ENCODE measurements at regions not wholly inside any gene's neighbourhood (a gene's known extent, or its start where the extent isn't known, plus 50 kb on each side); places are given as distances from the start of the nearest gene placed in this dataset.

DNA sequence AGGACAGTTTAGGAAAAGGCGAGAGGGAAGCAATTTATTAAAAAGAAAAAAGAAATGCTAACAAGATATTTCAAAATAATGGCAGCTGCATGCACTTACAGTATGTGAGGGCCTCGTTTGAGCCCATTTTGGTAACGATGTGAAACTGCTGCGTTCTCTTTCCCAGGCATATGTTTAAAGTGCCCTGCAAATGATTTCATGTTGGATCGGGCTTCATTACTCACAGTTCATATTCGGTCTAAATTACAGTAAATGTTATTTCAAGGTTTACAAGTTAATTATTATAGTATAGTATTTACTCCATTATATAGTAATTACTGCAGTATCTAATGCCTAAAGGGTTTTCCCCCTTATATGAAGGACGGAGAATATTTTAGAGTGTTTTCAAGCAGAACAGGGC, 679.1 kb downstream of the BCL11A start:
- DNase-seq = no peak
- no peak overlapping the region for H3K4me3 ChIP-seq
- H3K9me3 ChIP-seq = no peaks in the 10 kb centered on the region
- no peak overlapping the region for H3K27ac ChIP-seq
- no peaks in the 10 kb centered on the region for H3K27me3 ChIP-seq
- 87% methylated on average over 7 of the region's 7 CpGs for WGBS, 2 donors
- H3K4me1 ChIP-seq = no peaks in the 10 kb centered on the region
- intact Hi-C loops (cut with DNase I) = loop anchor here in 1 of 10 donors (10.0 kb wide), 1 partner anchor 580 kb away; no protein-coding TSS in a partner anchor
- ATAC-seq = no peak
- H3K36me3 ChIP-seq = no peaks in the 10 kb centered on the region
- TF ChIP-seq CTCF (IDR thresholded peaks at IDR 0.05) = no peak

GRCh38 chr2:59871830-59872229, 681.6 kb downstream of the BCL11A start:
- DNase-seq = no peak
- H3K27ac ChIP-seq = no peak overlapping the region
- H3K27me3 ChIP-seq = no peaks in the 10 kb centered on the region
- H3K9me3 ChIP-seq = no peaks in the 10 kb centered on the region
- intact Hi-C loops (cut with DNase I) = loop anchor here in 1 of 10 donors (10.0 kb wide), 1 partner anchor 583 kb away; no protein-coding TSS in a partner anchor
- no peaks in the 10 kb centered on the region for H3K36me3 ChIP-seq
- H3K4me1 ChIP-seq = no peaks in the 10 kb centered on the region
- TF ChIP-seq CTCF (IDR thresholded peaks at IDR 0.05) = no peak
- WGBS, 2 donors = 67 to 73% methylated on average over 3 of the region's 3 CpGs
- ATAC-seq = no peak
- H3K4me3 ChIP-seq = no peak overlapping the region

DNA sequence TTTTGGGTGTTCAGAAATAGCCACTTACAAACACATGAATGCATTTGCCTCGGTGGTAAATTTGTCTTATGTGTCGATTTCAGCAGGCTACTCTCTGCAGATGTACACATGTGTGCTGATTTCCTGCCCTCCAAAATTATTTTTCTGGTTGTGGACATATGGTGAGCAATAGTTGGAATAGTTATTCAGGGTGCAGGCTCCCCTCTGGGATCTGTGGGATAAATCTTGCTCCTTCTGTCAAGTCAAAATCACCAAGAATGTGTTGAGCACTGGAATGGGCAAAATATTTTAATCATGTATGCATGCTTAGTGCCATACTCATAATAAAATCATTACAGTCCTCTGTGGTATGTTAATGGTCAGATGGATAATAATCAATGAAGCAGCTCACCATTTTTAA, 684.5 kb downstream of the BCL11A start:
- no peaks in the 10 kb centered on the region for H3K36me3 ChIP-seq
- H3K27me3 ChIP-seq = no peaks in the 10 kb centered on the region
- intact Hi-C loops (cut with DNase I) = no loop called here
- no peaks in the 10 kb centered on the region for H3K9me3 ChIP-seq
- no peak for TF ChIP-seq CTCF (IDR thresholded peaks at IDR 0.05)
- H3K4me3 ChIP-seq = no peak overlapping the region
- no peak for DNase-seq
- WGBS, 2 donors = 67 to 68% methylated on average over 2 of the region's 2 CpGs
- H3K4me1 ChIP-seq = no peaks in the 10 kb centered on the region
- H3K27ac ChIP-seq = no peak overlapping the region
- no peak for ATAC-seq

- no peaks in the 10 kb centered on the region for H3K4me1 ChIP-seq
- WGBS, 2 donors = 64 to 91% methylated on average over 3 of the region's 3 CpGs
- no peak for DNase-seq
- TF ChIP-seq CTCF (IDR thresholded peaks at IDR 0.05) = no peak
- H3K27me3 ChIP-seq = no peaks in the 10 kb centered on the region
- H3K27ac ChIP-seq = no peak overlapping the region
- no peaks in the 10 kb centered on the region for H3K36me3 ChIP-seq
- peaks cover 0 to 14% (median 0%) of the 10 kb centered on the region in 11 donors for H3K9me3 ChIP-seq
- H3K4me3 ChIP-seq = no peak overlapping the region
- no peak for ATAC-seq
- intact Hi-C loops (cut with DNase I) = no loop called here
Observed at GRCh38 chr2:59866436-59866835, 687.0 kb downstream of the BCL11A start.

Measured in heart right ventricle (tissue), 16 donors.